SK-N-SH (cell line): ENCODE measurements at regions not wholly inside any gene's neighbourhood (a gene's known extent, or its start where the extent isn't known, plus 50 kb on each side); places are given as distances from the start of the nearest gene placed in this dataset.

Experiments
- CTCF ChIA-PET: fragments of 300-600, 350-600 bp; formaldehyde crosslinking; extraction: SDS; loops from one replicate; lab custom pipeline; 2021; lab: Yijun Ruan, JAX
- POLR2A ChIA-PET: fragments of 350-600 bp; sonication (Branson Sonifier 250); formaldehyde crosslinking; extraction: SDS; loops from one replicate; lab custom pipeline; 2020; ENCODE audit warnings: antibody characterized with exemption, inconsistent platforms; lab: Yijun Ruan, JAX
- DNase-seq: peaks from one replicate; pipeline ENCODE4 v3.0.0; 2012
- H2AFZ ChIP-seq: fragments of 200-600 bp; sonication (generic); 2 replicates; pipeline ENCODE4 v1.8.1; 2016; ENCODE audit warnings: antibody characterized with exemption, mild to moderate bottlenecking, low read depth
- H3F3A ChIP-seq: fragments of 200-600 bp; sonication (generic); replicated peaks from 2 replicates; pipeline ENCODE3; 2016; ENCODE audit warnings: antibody characterized with exemption, mild to moderate bottlenecking; ENCODE audit not compliant: insufficient read depth
- H3K27ac ChIP-seq, 2 experiments: fragments of 200-500 bp in 1 of 2; fragments of 200-600 bp in 1 of 2; sonication (Bioruptor generic) in 1 of 2; sonication (generic), shearing (Covaris generic) in 1 of 2; 2 replicates each; pipeline versions ENCODE4 v1.5.1 to v1.6.1; 2014 to 2016; ENCODE audit warnings: low read depth in 2 of 2, inconsistent platforms in 1 of 2, low read length in 1 of 2, mild to moderate bottlenecking in 1 of 2, mixed read lengths in 1 of 2
- H3K27me3 ChIP-seq: fragments of 200-600 bp; sonication (generic), shearing (Covaris generic); 2 replicates; pipeline ENCODE4 v1.6.1; 2016; ENCODE audit warnings: mixed run types; ENCODE audit not compliant: insufficient read depth
- H3K36me3 ChIP-seq, 2 experiments: fragments of 200-500 bp in 1 of 2; fragments of 200-600 bp in 1 of 2; sonication (Bioruptor generic) in 1 of 2; sonication (generic) in 1 of 2; replicated peaks in 1 of 2; 2 replicates each; pipeline versions ENCODE3 to v1.5.1; 2014 to 2016; ENCODE audit warnings: low read length in 1 of 2, mild to moderate bottlenecking in 1 of 2; ENCODE audit not compliant: insufficient read depth in 2 of 2, control insufficient read depth in 1 of 2
- H3K4me1 ChIP-seq, 2 experiments: fragments of 200-500 bp in 1 of 2; fragments of 200-600 bp in 1 of 2; sonication (Bioruptor generic) in 1 of 2; sonication (generic), shearing (Covaris generic) in 1 of 2; 2 replicates each; pipeline versions ENCODE4 v1.5.1 to v1.6.1; 2014 to 2016; ENCODE audit warnings: low read depth in 1 of 2, low read length in 1 of 2, mixed run types in 1 of 2; ENCODE audit not compliant: insufficient read depth in 2 of 2, control insufficient read depth in 1 of 2
- H3K4me2 ChIP-seq: fragments of 200-600 bp; sonication (generic), shearing (Covaris generic); 2 replicates; pipeline ENCODE4 v1.6.1; 2017; ENCODE audit warnings: mixed run types
- H3K4me3 ChIP-seq, 2 experiments: fragments of 200-500 bp in 1 of 2; fragments of 200-600 bp in 1 of 2; sonication (Bioruptor generic) in 1 of 2; sonication (generic), shearing (Covaris generic) in 1 of 2; 2 replicates each; pipeline versions ENCODE4 v1.5.1 to v1.8.1; 2014 to 2016; ENCODE audit warnings: low read depth in 2 of 2, inconsistent platforms in 1 of 2, low read length in 1 of 2, mild to moderate bottlenecking in 1 of 2, mixed read lengths in 1 of 2, moderate library complexity in 1 of 2
- H3K79me2 ChIP-seq: fragments of 200-600 bp; sonication (generic); 2 replicates; pipeline ENCODE4 v1.8.1; 2017; ENCODE audit warnings: mild to moderate bottlenecking; ENCODE audit not compliant: insufficient read depth
- H3K9ac ChIP-seq: fragments of 200-600 bp; sonication (generic); 2 replicates; pipeline ENCODE4 v1.6.1; 2017; ENCODE audit warnings: mixed run types
- H3K9me2 ChIP-seq: fragments of 200-600 bp; sonication (generic); 2 replicates; pipeline ENCODE4 v1.6.1; 2017; ENCODE audit warnings: mixed run types
- H3K9me3 ChIP-seq: fragments of 200-600 bp; sonication (generic); 2 replicates; pipeline ENCODE4 v1.6.1; 2017; ENCODE audit warnings: mixed run types, mild to moderate bottlenecking, moderate library complexity
- H4K20me1 ChIP-seq: fragments of 200-600 bp; sonication (generic); 2 replicates; pipeline ENCODE4 v1.6.1; 2017; ENCODE audit warnings: mild to moderate bottlenecking, mixed run types; ENCODE audit not compliant: insufficient read depth
- CHD2 ChIP-seq: fragments of 150-350 bp; IDR thresholded peaks from 2 replicates; pipeline ENCODE4 v1.6.1; 2018; ENCODE audit warnings: low read length; ENCODE audit not compliant: partially characterized antibody
- ELF1 ChIP-seq: IDR thresholded peaks from 2 replicates; pipeline ENCODE4 v1.4.0; 2012
- EZH2phosphoT487 ChIP-seq: fragments of 200-600 bp; sonication (generic); IDR thresholded peaks from 2 replicates; pipeline ENCODE4 v1.6.1; 2017; ENCODE audit warnings: low read depth, mixed run types, mild to moderate bottlenecking, antibody characterized with exemption, moderate library complexity, borderline replicate concordance
- FOXJ3 ChIP-seq: sonication (generic); formaldehyde crosslinking; IDR thresholded peaks from 2 replicates; pipeline ENCODE4 v1.5.1; 2020; ENCODE audit warnings: mild to moderate bottlenecking, missing genetic modification reagents
- FOXM1 ChIP-seq: IDR thresholded peaks from 2 replicates; pipeline ENCODE4 v1.4.0; 2012; ENCODE audit warnings: low read depth, mild to moderate bottlenecking
- IRF3 ChIP-seq: fragments of 150-350 bp; IDR thresholded peaks from 2 replicates; pipeline ENCODE4 v1.6.1; 2016; ENCODE audit warnings: mild to moderate bottlenecking, low read depth, low read length
- JUND ChIP-seq: IDR thresholded peaks from 2 replicates; pipeline ENCODE4 v1.4.0; 2012
- MXI1 ChIP-seq: IDR thresholded peaks from 2 replicates; pipeline ENCODE4 v1.6.1; 2012; ENCODE audit warnings: mild to moderate bottlenecking, low read depth, low read length, improper control_type of control experiment
- NRF1 ChIP-seq: IDR thresholded peaks from 2 replicates; pipeline ENCODE4 v1.6.1; 2012; ENCODE audit warnings: low read depth, mild to moderate bottlenecking, low read length
- RCOR1 ChIP-seq: fragments of 150-350 bp; IDR thresholded peaks from 2 replicates; pipeline ENCODE4 v1.6.1; 2017; ENCODE audit warnings: antibody characterized with exemption, low read length
- REST ChIP-seq: IDR thresholded peaks from 2 replicates; pipeline ENCODE4 v1.6.1; 2012; ENCODE audit warnings: mild to moderate bottlenecking, low read depth, low read length, moderate library complexity
- SIN3A ChIP-seq: IDR thresholded peaks from 2 replicates; pipeline ENCODE4 v1.6.1; 2012; ENCODE audit warnings: low read depth, mild to moderate bottlenecking, low read length, moderate library complexity, borderline replicate concordance
- TAF1 ChIP-seq: IDR thresholded peaks from 2 replicates; pipeline ENCODE4 v1.6.1; 2012; ENCODE audit warnings: low read depth, mild to moderate bottlenecking, low read length, moderate library complexity, borderline replicate concordance
- TCF12 ChIP-seq: IDR thresholded peaks from 2 replicates; pipeline ENCODE4 v1.4.0; 2012
- TEAD4 ChIP-seq: IDR thresholded peaks from 2 replicates; pipeline ENCODE4 v1.4.0; 2012; ENCODE audit warnings: mild to moderate bottlenecking, borderline replicate concordance; ENCODE audit not compliant: insufficient read depth
- USF1 ChIP-seq: IDR thresholded peaks from 2 replicates; pipeline ENCODE4 v1.4.0; 2012; ENCODE audit warnings: low read depth, borderline replicate concordance
- WGBS: methylation state at CpG from one replicate; pipeline ENCODE4 v1.1.6; 2017; ENCODE audit warnings: low lambda C conversion rate; 5-methylcytosine and 5-hydroxymethylcytosine counted together
- TF ChIP-seq, protein P1 (sequence below): IDR thresholded peaks from 2 replicates; pipeline ENCODE4; 2012
- TF ChIP-seq, protein P2 (sequence below): fragments of 150-350 bp; IDR thresholded peaks from 2 replicates; pipeline ENCODE4 v1.6.1; 2017; ENCODE audit warnings: antibody characterized with exemption, low read length, low read depth, borderline replicate concordance

- WGBS: 8% methylated on average over 4 of the region's 4 CpGs
- Histone ChIP-seq H3K4me1 (no peaks in the 10 kb centered on the region), H3K27me3 (no peaks in the 10 kb centered on the region), H3K36me3 (no peaks in the 10 kb centered on the region), H3K9ac (no peak overlapping the region), H3K9me2 (no peaks in the 10 kb centered on the region), H4K20me1 (no peaks in the 10 kb centered on the region), H3K9me3 (0 out of 2 replicates have a peak, but pooled peaks cover 1% of the 10 kb centered on the region), H3K4me3 (no peak overlapping the region), H3F3A (no peaks in the 10 kb centered on the region), H3K27ac (no peak overlapping the region), H3K79me2 (no peaks in the 10 kb centered on the region), H3K4me2 (no peak overlapping the region), H2AFZ (no peak overlapping the region)
- DNase-seq: no peak
- ChIA-PET POLR2A (no interaction called here), CTCF (interaction anchor here (0.8 kb wide), 1 partner anchor 25 kb away, joined by 3 read pairs; no protein-coding TSS in a partner anchor)
- TF ChIP-seq CHD2 (no peak), FOXJ3 (CRISPR knock-in tag) (no peak), TAF1 (no peak), JUND (no peak), IRF3 (no peak), FOXM1 (no peak), EZH2phosphoT487 (no peak), TEAD4 (no peak), REST (no peak), NRF1 (no peak), RCOR1 (no peak), USF1 (no peak), TCF12 (no peak), MXI1 (no peak), ELF1 (no peak), SIN3A (no peak)
- TF ChIP-seq, protein P1, sequence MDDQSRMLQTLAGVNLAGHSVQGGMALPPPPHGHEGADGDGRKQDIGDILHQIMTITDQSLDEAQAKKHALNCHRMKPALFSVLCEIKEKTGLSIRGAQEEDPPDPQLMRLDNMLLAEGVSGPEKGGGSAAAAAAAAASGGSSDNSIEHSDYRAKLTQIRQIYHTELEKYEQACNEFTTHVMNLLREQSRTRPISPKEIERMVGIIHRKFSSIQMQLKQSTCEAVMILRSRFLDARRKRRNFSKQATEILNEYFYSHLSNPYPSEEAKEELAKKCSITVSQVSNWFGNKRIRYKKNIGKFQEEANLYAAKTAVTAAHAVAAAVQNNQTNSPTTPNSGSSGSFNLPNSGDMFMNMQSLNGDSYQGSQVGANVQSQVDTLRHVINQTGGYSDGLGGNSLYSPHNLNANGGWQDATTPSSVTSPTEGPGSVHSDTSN: no peak
- TF ChIP-seq, protein P2, sequence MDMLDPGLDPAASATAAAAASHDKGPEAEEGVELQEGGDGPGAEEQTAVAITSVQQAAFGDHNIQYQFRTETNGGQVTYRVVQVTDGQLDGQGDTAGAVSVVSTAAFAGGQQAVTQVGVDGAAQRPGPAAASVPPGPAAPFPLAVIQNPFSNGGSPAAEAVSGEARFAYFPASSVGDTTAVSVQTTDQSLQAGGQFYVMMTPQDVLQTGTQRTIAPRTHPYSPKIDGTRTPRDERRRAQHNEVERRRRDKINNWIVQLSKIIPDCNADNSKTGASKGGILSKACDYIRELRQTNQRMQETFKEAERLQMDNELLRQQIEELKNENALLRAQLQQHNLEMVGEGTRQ: no peak
Observed at GRCh38 chr21:19981938-19982337, 1016.3 kb upstream of the NCAM2 start.
